K562 (cell line): ENCODE measurements at regions not wholly inside any gene's neighbourhood (a gene's known extent, or its start where the extent isn't known, plus 50 kb on each side); places are given as distances from the start of the nearest gene placed in this dataset.

Experiments
- ATAC-seq: fragments of 200-7000 bp; cut with Tn5 transposase; 3 replicates; pipeline ENCODE4 v1.9.1; 2020; ENCODE audit warnings: moderate library complexity
- BruUV-seq: library from RNA; stranded (reverse); fragments of 400-500 nt; replicated peaks from 2 replicates; lab custom pipeline; 2021; lab: Mats Ljungman, UMichigan
- CTCF ChIA-PET: fragments of 300-600 bp; formaldehyde crosslinking; extraction: SDS; loops from one replicate; lab custom pipeline; 2021; ENCODE audit warnings: low intra/inter-chr PET ratio; lab: Yijun Ruan, JAX
- POLR2A ChIA-PET: fragments of 300-600, 350-650 bp; sonication (Branson Sonifier 250); formaldehyde crosslinking; extraction: SDS; loops from one replicate; lab custom pipeline; 2021; ENCODE audit warnings: antibody characterized with exemption, inconsistent platforms; lab: Yijun Ruan, JAX
- DNase-seq, 4 experiments: peaks; one replicate each; pipeline versions ENCODE4 v3.0.0 to v3.0.0-alpha.2; 2011 to 2018; ENCODE audit warnings: low spot score in 3 of 4, mixed read lengths in 3 of 4; ENCODE audit errors: extremely low read depth in 1 of 4
- FAIRE-seq: peaks from 2 replicates; lab custom pipeline; 2011; peaks lifted over from hg19 to GRCh38; lab: Jason Lieb, UNC
- H2AFZ ChIP-seq: 2 replicates; pipeline ENCODE4 v1.6.0; 2011; ENCODE audit warnings: low read depth, low read length, control low read depth, inconsistent platforms
- H3K27ac ChIP-seq: fragments of 200-600 bp; 3 replicates; pipeline ENCODE4 v1.8.0; 2011; ENCODE audit warnings: low read depth, mild to moderate bottlenecking, control low read depth, inconsistent platforms, low read length, moderate library complexity, mixed read lengths; ENCODE audit errors: extremely low read depth
- H3K27me3 ChIP-seq, 2 experiments: fragments of 300-600 bp in 1 of 2; 2 replicates in 1 of 2; 3 replicates in 1 of 2; pipeline versions ENCODE4 v1.6.0 to v1.8.0; 2011; ENCODE audit warnings: inconsistent platforms in 2 of 2, low read length in 2 of 2, mild to moderate bottlenecking in 1 of 2, mixed read lengths in 1 of 2, moderate library complexity in 1 of 2; ENCODE audit not compliant: control insufficient read depth in 2 of 2, insufficient read depth in 2 of 2
- H3K36me3 ChIP-seq: fragments of 300-600 bp; 3 replicates; pipeline ENCODE4 v1.8.0; 2011; ENCODE audit warnings: mild to moderate bottlenecking, low read length, inconsistent platforms; ENCODE audit not compliant: control insufficient read depth, insufficient read depth
- H3K4me1 ChIP-seq, 2 experiments: fragments of 200-600 bp in 1 of 2; replicated peaks in 1 of 2; 2 replicates in 1 of 2; 3 replicates in 1 of 2; pipeline versions ENCODE4 v1.5.1 to v1.8.0; 2011; ENCODE audit warnings: inconsistent platforms in 2 of 2, low read length in 2 of 2, mild to moderate bottlenecking in 1 of 2, mixed read lengths in 1 of 2, moderate library complexity in 1 of 2; ENCODE audit not compliant: control insufficient read depth in 2 of 2, insufficient read depth in 2 of 2
- H3K4me2 ChIP-seq: 2 replicates; pipeline ENCODE4 v1.6.1; 2011; ENCODE audit warnings: low read length, control low read depth, inconsistent platforms, mixed read lengths; ENCODE audit not compliant: insufficient read depth
- H3K4me3 ChIP-seq: fragments of 200-600 bp; sonication (generic), shearing (Covaris generic); 2 replicates; pipeline ENCODE4 v1.5.1; 2016; ENCODE audit warnings: control low read depth, inconsistent platforms
- H3K79me2 ChIP-seq: fragments of 200-600 bp; 3 replicates; pipeline ENCODE4 v1.8.0; 2011; ENCODE audit warnings: low read length, inconsistent platforms; ENCODE audit not compliant: control insufficient read depth, insufficient read depth
- H3K9ac ChIP-seq, 2 experiments: 2 replicates each; pipeline versions ENCODE4 v1.6.0 to v1.6.1; 2011; ENCODE audit warnings: low read depth in 2 of 2, low read length in 2 of 2, control low read depth in 1 of 2, inconsistent platforms in 1 of 2, mild to moderate bottlenecking in 1 of 2, mixed read lengths in 1 of 2; ENCODE audit not compliant: insufficient read depth in 1 of 2
- H3K9me1 ChIP-seq: one replicate; pipeline ENCODE4 v1.6.0; 2011; ENCODE audit warnings: inconsistent platforms, mild to moderate bottlenecking, low read length, moderate library complexity; ENCODE audit not compliant: control insufficient read depth, insufficient read depth
- H3K9me3 ChIP-seq: replicated peaks from 2 replicates; pipeline ENCODE4 v1.5.1; 2011; ENCODE audit warnings: low read depth, low read length, inconsistent platforms; ENCODE audit not compliant: control insufficient read depth, insufficient read depth
- H4K20me1 ChIP-seq: replicated peaks from 2 replicates; pipeline ENCODE4 v1.6.1; 2011; ENCODE audit warnings: low read length, inconsistent platforms, mixed read lengths; ENCODE audit not compliant: control insufficient read depth, insufficient read depth
- CBFA2T2 ChIP-seq: fragments of 450-650 bp; conservative IDR thresholded peaks from 2 replicates; pipeline ENCODE4 v1.6.1; 2017; ENCODE audit warnings: mild to moderate bottlenecking
- CREB1 ChIP-seq, 2 experiments: sonication (generic) in 1 of 2; formaldehyde crosslinking in 1 of 2; IDR thresholded peaks; 2 replicates each; pipeline versions ENCODE4 v1.6.1 to v1.8.0; 2012 to 2022; ENCODE audit warnings: inconsistent platforms in 1 of 2, mild to moderate bottlenecking in 1 of 2, missing genetic modification reagents in 1 of 2, moderate library complexity in 1 of 2
- DIDO1 ChIP-seq: fragments of 450-650 bp; IDR thresholded peaks from 2 replicates; pipeline ENCODE4 v1.6.1; 2016; ENCODE audit warnings: low read depth, missing biosample characterization, missing genetic modification characterization
- FOXK2 ChIP-seq, 2 experiments: fragments of 450-650 bp; IDR thresholded peaks in 1 of 2; conservative IDR thresholded peaks in 1 of 2; 2 replicates each; pipeline ENCODE4 v1.6.1; 2016; ENCODE audit warnings: low read depth in 2 of 2, mild to moderate bottlenecking in 1 of 2
- HEY1 ChIP-seq: fragments of 250-450 bp; sonication (Bioruptor Pico); IDR thresholded peaks from 2 replicates; pipeline ENCODE4 v1.5.0; 2020; ENCODE audit warnings: mild to moderate bottlenecking, moderate library complexity, borderline replicate concordance
- MTA2 ChIP-seq: fragments of 450-650 bp; IDR thresholded peaks from 2 replicates; pipeline ENCODE4 v1.6.1; 2016; ENCODE audit warnings: low read depth
- PYGO2 ChIP-seq: fragments of 450-650 bp; IDR thresholded peaks from 2 replicates; pipeline ENCODE4 v1.6.1; 2016; ENCODE audit warnings: mild to moderate bottlenecking, missing genetic modification characterization, moderate library complexity, missing compliant biosample characterization
- RNF2 ChIP-seq: sonication (generic); IDR thresholded peaks from 2 replicates; pipeline ENCODE4 v1.6.1; 2016
- SPI1 ChIP-seq: IDR thresholded peaks from 2 replicates; pipeline ENCODE4 v1.6.1; 2011; ENCODE audit warnings: low read depth, low read length, control low read depth, borderline replicate concordance
- STAT5B ChIP-seq: fragments of 250-450 bp; sonication (Bioruptor Pico); IDR thresholded peaks from 2 replicates; pipeline ENCODE4 v1.8.0; 2021; ENCODE audit warnings: mild to moderate bottlenecking, inconsistent platforms
- TEAD1 ChIP-seq, 2 experiments: fragments of 450-650 bp in 1 of 2; sonication (generic) in 1 of 2; formaldehyde crosslinking; IDR thresholded peaks; 2 replicates each; pipeline versions ENCODE4 v1.4.0 to v1.8.0; 2020 to 2022; ENCODE audit warnings: mild to moderate bottlenecking in 2 of 2, missing genetic modification reagents in 1 of 2
- YBX1 ChIP-seq: fragments of 450-650 bp; IDR thresholded peaks from 2 replicates; pipeline ENCODE4 v1.7.1; 2016; ENCODE audit warnings: mild to moderate bottlenecking
- ZNF3 ChIP-seq: fragments of 250-450 bp; sonication (Bioruptor Pico); IDR thresholded peaks from 2 replicates; pipeline ENCODE4 v1.5.0; 2021; ENCODE audit warnings: mild to moderate bottlenecking, moderate library complexity
- WGBS: fragments of 100-300 bp; shearing (Covaris generic); methylation state at CpG from one replicate; pipeline ENCODE4 v1.1.6; 2016; ENCODE audit warnings: low coverage, mixed read lengths; ENCODE audit not compliant: insufficient coverage; ENCODE audit errors: missing lambda C conversion rate; 5-methylcytosine and 5-hydroxymethylcytosine counted together
- in situ Hi-C: fragments of 300-500 bp; cut with MboI; formaldehyde crosslinking; loops from 4 replicates; pipeline ENCODE4 v1.15.0; 2018; ENCODE audit warnings: inconsistent platforms, mixed read lengths
- intact Hi-C: fragments of 100-400 bp; cut with micrococcal nuclease; formaldehyde crosslinking; loops from 2 replicates; pipeline ENCODE4 v1.14.2; 2022
- TF ChIP-seq, protein P1 (sequence below): IDR thresholded peaks from 3 replicates; pipeline ENCODE4 v1.6.1; 2011; ENCODE audit warnings: borderline replicate concordance, mild to moderate bottlenecking, moderate library complexity; ENCODE audit not compliant: insufficient read length; ENCODE audit errors: extremely low read depth
- TF ChIP-seq, protein P2 (sequence below): sonication (generic); formaldehyde crosslinking; IDR thresholded peaks from 2 replicates; pipeline ENCODE4 v1.8.0; 2022; ENCODE audit warnings: missing genetic modification reagents, mild to moderate bottlenecking, borderline replicate concordance

DNA sequence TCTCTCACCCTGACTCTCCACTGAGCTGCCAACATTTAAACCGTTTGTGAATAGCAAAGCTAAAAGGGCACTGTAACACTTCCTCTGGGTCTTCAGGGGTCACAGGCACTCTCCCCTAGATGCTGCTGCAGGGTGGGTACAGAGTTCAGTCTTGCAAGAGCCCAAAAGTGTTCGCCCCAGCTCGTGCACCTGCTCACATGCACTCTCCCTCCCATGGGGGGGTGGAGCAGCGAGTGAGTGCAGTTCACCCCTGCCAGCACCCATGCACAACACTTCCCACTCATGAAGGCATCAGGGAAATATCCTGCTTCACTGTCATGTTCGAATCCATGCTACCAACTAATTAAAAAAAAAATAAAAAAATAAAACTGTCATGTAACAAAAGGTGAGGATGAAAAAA lies 950.7 kb upstream of the PRR20A start:
- BruUV-seq = no TSS peak
- Histone ChIP-seq H2AFZ (no peak overlapping the region), H3K4me3 (no peak overlapping the region), H3K9ac (no peak overlapping the region), H3K4me2 (no peak overlapping the region), H3K36me3 (no peaks in the 10 kb centered on the region), H3K27ac (no peak overlapping the region)
- no peak for FAIRE-seq
- in situ Hi-C loops = no loop called here
- WGBS = 0% methylated on average over 5 of the region's 5 CpGs
- intact Hi-C loops = no loop called here
- no peak for ATAC-seq
- POLR2A ChIA-PET = no interaction called here
- no peak for TF ChIP-seq TEAD1 (CRISPR knock-in tag; IDR thresholded peaks at IDR 0.05)
- TF ChIP-seq, all 486 proteins: peak for 0
- H4K20me1 ChIP-seq = no peaks in the 10 kb centered on the region
- no peaks in the 10 kb centered on the region for H3K79me2 ChIP-seq
- H3K9me3 ChIP-seq = no peaks in the 10 kb centered on the region
- CTCF ChIA-PET = no interaction called here
- H3K4me1 ChIP-seq = no peaks in the 10 kb centered on the region
- no peak for DNase-seq
- no peaks in the 10 kb centered on the region for H3K27me3 ChIP-seq
- no peaks in the 10 kb centered on the region for H3K9me1 ChIP-seq

DNA sequence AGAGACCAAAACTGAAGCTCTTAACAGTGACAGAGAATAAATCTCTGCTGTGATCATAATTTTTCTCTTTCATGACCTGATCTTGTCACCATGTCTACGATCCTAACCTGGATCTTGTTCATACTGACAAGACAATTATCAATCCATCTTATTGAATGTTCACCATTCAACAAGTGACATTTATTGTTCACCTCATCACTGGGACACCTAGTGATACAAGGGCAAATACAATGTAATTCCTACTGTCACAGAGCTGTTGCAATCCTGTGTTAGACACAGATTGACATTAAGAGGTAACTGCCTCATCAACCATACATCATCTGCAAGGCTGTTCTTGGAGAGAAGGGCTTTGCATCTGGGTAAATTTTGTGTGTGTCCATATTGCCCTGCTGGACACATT lies 942.4 kb upstream of the PRR20A start:
- no peaks in the 10 kb centered on the region for H3K27me3 ChIP-seq
- no peak for FAIRE-seq
- no peak overlapping the region for H2AFZ ChIP-seq
- no peak overlapping the region for H3K4me3 ChIP-seq
- intact Hi-C loops (no loop called here), in situ Hi-C loops (no loop called here)
- H3K36me3 ChIP-seq = no peaks in the 10 kb centered on the region
- H3K9ac ChIP-seq = no peak overlapping the region
- H3K27ac ChIP-seq = no peak overlapping the region
- ChIA-PET POLR2A (no interaction called here), CTCF (no interaction called here)
- ATAC-seq = no peak
- no peaks in the 10 kb centered on the region for H3K4me1 ChIP-seq
- no peaks in the 10 kb centered on the region for H3K79me2 ChIP-seq
- H3K9me3 ChIP-seq = no peaks in the 10 kb centered on the region
- no peaks in the 10 kb centered on the region for H3K9me1 ChIP-seq
- no peak for DNase-seq
- no peak overlapping the region for H3K4me2 ChIP-seq
- 0% methylated on average over 1 of the region's 1 CpG for WGBS
- no peaks in the 10 kb centered on the region for H4K20me1 ChIP-seq
- no TSS peak for BruUV-seq
- no peak for TF ChIP-seq DIDO1
- no peak for TF ChIP-seq RNF2
- no peak for TF ChIP-seq PYGO2
- TF ChIP-seq CREB1 (IDR thresholded peaks at IDR 0.05) = no peak
- TF ChIP-seq CREB1 (CRISPR knock-in tag; IDR thresholded peaks at IDR 0.05) = no peak
- TF ChIP-seq HEY1 = no peak
- TF ChIP-seq YBX1 = no peak
- TF ChIP-seq, protein P1, sequence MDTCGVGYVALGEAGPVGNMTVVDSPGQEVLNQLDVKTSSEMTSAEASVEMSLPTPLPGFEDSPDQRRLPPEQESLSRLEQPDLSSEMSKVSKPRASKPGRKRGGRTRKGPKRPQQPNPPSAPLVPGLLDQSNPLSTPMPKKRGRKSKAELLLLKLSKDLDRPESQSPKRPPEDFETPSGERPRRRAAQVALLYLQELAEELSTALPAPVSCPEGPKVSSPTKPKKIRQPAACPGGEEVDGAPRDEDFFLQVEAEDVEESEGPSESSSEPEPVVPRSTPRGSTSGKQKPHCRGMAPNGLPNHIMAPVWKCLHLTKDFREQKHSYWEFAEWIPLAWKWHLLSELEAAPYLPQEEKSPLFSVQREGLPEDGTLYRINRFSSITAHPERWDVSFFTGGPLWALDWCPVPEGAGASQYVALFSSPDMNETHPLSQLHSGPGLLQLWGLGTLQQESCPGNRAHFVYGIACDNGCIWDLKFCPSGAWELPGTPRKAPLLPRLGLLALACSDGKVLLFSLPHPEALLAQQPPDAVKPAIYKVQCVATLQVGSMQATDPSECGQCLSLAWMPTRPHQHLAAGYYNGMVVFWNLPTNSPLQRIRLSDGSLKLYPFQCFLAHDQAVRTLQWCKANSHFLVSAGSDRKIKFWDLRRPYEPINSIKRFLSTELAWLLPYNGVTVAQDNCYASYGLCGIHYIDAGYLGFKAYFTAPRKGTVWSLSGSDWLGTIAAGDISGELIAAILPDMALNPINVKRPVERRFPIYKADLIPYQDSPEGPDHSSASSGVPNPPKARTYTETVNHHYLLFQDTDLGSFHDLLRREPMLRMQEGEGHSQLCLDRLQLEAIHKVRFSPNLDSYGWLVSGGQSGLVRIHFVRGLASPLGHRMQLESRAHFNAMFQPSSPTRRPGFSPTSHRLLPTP = no peak
- TF ChIP-seq SPI1 = no peak
- no peak for TF ChIP-seq ZNF3 (CRISPR knock-in tag)
- TF ChIP-seq CBFA2T2 = no peak
- no peak for TF ChIP-seq MTA2
- no peak for TF ChIP-seq STAT5B
- TF ChIP-seq FOXK2 (conservative IDR thresholded peaks at IDR 0.05 in 1 of 2, IDR thresholded peaks at IDR 0.05 in 1 of 2; ENCODE audit: low read depth in 2 of 2) = no peak
- TF ChIP-seq, protein P2, sequence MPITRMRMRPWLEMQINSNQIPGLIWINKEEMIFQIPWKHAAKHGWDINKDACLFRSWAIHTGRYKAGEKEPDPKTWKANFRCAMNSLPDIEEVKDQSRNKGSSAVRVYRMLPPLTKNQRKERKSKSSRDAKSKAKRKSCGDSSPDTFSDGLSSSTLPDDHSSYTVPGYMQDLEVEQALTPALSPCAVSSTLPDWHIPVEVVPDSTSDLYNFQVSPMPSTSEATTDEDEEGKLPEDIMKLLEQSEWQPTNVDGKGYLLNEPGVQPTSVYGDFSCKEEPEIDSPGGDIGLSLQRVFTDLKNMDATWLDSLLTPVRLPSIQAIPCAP (CRISPR knock-in tag) = no peak
